Activated CD4-positive, alpha-beta T cell treated with anti-CD3 and anti-CD28 coated beads, Interleukin-2, Interleukin-4, amounts not matched to agents 100 ng/mL and 50 ng/mL, durations not matched to agents 16 hours and 8 hours (primary cell): ENCODE measurements at regions not wholly inside any gene's neighbourhood (a gene's known extent, or its start where the extent isn't known, plus 50 kb on each side); places are given as distances from the start of the nearest gene placed in this dataset.
A peak's percentile ranks its signal among the peaks of the same experiment; 100 is the strongest.

Experiments
- DNase-seq: peaks from one replicate; pipeline ENCODE4 v3.0.0-alpha.2; 2020; ENCODE audit warnings: low spot score

DNA sequence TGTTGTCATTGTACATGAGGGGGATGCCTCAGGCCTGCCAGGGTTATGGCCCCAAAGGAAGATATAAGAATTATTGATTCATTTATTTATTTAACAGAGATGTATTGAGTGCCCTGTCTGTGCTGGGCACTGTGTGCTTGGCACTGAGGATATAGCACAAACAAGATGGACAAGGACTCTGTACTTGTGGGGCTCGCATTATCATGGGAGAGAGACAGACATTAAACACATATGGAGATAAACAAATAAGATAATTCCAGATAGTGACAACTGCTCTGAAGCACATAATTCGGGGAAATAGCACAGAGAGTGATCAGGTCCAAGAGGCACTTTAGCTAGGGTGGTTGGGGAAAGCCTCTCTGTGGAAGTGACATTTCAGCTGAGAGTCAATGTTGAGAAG is 119.8 kb upstream of the ARHGAP20 start:
- no peak for DNase-seq

DNA sequence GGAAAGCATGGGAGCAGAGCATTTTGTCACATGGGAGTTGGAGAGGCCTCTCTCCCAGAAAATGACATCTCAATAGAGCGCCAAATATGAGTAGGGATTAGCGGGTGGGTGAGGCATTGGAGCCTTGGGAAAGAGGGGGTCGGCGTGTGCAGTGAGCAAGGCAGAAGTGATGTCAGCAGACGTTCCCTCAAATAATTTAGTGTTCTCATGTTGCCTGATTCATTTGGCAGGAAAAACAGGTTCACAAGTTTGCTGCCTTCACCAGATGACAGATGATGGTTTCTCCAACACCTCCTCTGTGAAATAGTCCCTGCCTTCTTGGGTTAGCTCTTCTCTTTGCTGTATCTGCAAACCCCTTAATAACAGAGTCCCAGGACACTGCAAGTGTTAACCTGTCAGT is 118.5 kb upstream of the ARHGAP20 start:
- DNase-seq, result no peak

DNA sequence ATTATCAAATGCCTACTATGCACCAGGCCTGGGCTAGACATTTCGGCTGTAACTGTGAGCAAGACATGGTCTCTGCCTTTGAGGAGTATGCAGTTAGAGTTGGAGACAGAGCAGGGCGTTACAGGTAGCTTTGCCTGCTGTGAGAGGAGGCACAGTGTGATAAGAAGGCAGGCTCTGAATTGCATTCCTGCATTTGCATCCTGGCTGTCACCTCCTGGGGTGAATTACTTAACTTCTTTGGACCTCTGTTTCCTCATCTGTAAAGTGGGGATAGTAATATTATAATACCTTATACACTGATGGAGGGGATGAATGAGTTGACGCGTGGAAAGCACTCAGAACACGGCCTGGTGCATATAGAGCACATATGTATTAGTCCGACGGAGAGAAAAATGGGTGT is 118.1 kb upstream of the ARHGAP20 start:
- no peak for DNase-seq

DNA sequence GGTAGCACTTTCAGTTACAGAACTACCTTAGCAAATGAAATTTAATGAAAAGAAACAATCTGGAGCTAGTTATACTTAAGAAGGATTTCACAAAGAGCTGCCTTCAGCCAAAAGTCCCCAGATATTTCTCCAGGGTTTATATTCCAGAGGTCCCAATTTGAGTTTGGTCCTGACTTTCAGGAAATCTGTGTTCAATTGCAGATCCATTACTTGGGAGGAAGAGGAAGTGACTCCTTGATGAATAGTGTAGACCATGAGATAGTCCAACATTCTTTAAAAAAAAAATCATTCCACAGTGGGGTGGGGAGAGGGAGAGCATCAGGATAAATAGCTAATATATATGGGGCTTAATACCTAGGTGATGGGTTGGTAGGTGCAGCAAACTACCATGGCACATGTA is 117.6 kb upstream of the ARHGAP20 start:
- no peak for DNase-seq

DNA sequence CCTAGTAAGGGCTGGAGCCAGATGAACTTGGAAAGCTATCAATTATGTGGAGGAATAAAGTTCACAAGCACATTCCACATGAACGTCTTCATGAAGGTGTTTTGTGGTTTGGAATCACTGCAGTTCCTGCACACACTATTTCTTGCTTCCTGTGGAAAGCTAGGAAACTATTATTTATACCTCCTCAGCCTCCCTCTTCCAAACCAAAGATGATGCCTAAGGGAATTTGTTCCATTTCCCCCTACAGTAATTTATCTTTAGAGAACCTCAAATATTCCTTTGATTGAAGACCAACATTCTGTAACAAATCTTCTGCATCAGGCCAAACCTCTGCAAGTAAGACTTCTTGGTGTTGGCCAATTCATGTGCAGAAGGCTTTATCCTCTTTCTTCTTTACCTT is 115.8 kb upstream of the ARHGAP20 start:
- DNase-seq, result no peak

DNA sequence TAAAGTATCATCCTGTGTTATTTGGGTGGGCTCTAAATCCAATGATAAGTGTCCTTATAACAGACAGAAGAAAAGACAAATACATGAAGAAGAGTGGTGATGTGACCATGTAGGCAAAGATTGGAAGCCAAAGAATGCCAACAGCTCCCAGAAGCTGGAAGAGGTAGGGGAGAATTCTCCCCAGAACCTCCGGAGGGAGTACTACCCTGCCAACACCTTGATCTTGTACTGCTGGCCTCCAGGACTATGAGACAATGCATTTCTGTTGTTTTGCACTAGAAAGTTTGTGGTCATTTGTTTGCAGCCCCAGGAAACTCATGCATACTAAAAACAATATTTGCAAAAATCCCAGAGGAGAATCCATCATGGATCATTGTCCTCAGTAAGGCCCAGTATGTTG is 115.0 kb upstream of the ARHGAP20 start:
- no peak for DNase-seq

DNA sequence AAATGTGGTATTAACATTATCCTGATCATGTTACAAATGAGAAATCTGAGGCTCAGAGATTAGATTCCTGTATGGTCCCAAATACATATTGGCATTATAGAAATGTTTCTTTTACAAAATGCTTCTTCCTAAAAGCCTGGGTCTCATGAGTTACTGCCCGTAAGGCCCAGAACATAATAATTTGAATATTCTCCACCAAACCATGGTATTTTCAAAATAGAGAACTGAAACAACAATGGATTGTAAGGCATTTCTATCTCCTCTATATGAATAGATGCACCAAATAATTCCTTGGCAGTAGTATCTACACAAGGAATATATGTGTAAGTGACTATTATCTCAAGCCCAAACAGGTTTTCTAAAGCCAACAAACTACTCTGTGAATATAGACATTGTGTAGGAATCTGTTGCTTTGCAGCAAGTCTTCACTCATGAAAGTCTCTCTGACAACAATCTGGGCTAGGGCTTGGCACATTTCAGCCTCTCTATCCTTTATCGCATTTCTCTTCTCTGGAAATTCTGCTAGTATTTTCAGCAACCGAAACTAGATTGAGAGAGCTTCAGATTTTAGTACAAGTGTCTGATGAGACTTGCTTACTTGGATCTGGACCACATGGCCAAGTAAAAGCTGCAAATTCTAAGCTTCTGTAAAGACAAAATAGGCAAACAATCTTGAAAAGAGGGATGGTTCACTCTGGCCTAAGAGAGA is 112.8 kb upstream of the ARHGAP20 start:
- DNase-seq, result no peak

DNA sequence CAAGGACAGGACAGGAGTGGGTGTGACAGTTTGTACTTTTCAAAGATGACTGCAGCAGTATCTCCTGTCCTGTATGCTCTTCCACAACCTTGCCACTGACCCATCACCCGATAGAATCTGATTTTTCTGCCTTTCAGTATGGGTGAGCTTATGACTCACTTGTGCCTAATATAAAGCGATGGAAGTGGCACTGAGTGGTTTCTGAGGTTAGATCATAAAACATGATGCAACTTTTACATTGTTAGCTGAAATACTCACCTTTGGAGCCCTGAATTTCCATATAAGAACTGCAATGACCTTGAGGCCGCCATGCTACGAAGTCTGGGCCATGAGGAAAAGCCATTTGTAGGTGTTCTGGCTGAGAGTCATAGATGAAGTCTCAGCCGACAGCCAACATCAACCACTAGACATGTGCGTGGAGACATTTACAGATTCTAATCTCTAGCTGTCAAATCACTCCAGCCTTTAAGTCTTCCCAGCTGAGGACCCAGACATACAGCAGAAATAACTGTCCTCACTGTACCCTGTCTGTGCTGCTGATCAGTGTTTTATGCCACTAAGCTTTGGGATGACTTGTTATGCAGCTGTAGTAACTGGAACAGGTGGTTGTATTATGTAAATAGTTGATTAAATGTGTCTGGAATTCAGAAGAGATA is 105.9 kb upstream of the ARHGAP20 start:
- DNase-seq, result peak; percentile 54

DNA sequence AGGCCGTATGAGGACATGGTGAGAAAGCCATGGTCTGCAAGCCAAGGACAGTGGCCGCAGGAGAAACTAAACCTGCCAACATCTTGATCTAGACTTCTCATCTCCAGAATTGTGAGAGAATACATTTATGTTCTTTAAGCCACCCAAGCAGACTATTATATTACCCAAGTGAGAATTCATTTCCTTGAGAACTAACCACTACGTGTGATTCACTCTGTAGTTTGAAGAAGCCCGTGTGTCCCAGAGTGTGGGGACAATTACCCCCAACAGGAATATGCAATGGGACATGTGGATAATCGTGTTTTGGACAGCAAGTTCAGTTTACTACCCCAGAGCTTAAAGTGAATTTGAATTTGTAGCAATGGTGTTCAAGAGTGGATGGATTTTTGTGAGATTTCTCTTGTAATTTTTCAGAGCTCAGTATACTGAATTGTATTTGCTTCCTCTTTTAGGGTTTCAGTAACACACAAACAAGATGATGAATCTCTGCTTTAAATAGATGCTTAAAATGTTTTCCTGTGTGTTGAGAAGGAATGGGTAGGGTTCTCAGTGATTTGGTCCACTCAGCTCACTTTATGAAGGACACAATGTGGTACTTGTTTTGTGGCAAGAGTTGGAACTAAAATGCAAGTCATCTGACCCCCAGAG is 100.0 kb upstream of the ARHGAP20 start:
- no peak for DNase-seq

DNA sequence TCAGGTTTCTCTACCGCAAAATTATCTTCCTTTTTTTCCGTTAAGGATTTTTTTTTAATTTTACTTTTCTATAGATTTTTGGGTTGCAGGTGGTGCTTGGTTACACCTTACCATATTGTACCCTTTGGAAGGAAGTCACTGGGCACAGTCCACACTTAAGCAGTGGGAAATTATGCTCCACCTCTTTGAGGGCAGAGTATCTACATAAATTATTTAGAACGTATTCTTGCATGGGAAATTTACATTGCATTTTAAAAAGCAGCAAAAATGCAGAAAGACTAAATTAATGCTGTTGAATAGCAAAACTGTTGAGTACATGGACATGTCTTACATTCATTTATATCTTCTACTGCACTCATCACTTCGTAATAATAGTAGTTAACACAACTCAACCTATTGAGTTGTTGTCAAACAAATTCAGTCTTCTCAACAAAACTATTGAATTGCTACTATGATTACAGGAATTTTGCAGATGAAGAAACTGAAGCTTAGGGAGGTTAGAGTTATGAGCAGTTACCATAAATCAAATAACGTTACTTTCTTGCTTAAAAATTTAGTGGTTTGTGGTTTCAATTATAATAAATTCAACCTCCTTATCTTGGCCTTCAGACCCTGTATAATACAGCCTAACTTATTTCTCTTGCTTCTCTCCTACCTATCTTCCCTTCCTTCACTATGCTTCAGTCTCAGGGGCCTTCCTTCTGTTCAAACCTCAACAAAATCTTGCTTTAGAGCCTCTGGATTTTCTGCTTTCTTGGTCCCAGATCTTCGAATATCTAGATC is 97.4 kb upstream of the ARHGAP20 start:
- no peak for DNase-seq

DNA sequence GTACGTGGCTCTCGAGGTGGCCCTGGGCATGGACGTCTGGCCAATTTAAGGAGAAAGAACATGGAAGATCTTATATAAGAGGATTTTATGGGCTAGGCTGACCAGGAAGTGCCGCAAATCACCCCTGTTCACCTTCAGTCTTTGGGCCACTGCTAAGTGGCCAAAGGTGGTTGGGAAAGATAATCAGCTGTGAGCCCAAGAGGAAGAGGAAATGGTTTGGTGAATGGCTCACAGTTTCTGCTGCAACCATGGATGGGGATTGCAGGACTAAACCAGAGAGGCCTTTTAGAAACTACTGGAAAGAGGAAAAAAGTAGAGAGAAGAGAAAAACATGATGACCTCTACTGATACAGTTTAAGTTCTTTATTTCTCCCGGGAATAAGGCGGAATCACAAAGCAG is 96.0 kb upstream of the ARHGAP20 start:
- no peak for DNase-seq

DNA sequence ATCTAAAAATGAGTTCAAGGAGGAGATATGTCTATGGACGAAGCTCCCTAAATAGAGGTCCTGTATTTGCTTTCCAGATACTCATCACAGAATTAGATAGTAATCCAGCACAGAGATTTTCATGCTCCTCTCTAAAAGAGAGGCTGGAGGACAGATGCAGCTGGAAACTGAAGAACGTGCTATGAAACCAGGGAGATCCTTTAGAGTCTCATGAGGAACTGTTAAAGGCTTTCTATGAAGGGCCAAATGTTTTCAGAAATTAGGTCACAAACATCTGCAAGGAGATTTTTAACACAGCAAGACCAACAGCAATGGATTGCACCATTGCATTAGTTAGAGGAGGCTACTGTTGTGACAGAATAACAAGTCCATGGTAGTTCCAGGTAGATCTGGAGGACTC is 95.6 kb upstream of the ARHGAP20 start:
- DNase-seq, result no peak

DNA sequence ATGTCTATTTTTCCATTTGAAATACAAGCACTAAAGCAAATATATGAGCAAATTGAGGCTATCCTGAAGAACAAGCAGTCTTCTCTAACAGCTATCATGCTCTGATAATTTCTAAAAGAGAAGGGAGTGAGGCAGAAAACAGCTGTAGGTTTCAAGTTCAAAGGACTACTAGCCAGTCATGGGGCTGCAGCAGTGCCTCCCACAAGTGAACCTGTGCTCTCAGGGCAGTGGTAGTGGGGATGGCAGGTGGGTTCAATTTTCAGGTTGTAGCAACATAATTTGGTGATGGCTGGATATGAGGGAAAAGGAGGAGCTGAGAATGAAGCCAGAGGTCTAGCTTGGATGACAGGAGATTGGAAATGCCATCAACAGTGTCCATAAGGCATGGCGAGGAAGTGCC is 93.5 kb upstream of the ARHGAP20 start:
- DNase-seq, result no peak

DNA sequence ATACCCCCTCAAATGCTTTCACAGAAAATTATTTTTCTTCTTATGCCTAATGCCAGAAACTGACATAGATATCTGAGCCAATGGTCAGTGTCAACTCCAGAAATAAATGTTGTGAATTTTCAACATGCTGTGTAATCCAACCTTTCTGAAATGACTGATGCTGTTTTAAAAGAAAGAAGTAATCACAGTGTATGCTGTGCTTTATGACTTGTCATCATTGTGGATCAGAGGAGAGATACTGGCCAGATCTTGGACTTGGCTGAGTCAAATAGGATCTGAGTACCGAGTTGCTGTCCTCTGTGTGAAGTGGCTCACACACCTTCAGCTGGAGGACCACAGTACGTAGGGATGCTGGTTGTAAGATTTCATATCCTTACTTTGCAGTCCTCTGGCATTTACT is 89.9 kb upstream of the ARHGAP20 start:
- DNase-seq, result no peak

DNA sequence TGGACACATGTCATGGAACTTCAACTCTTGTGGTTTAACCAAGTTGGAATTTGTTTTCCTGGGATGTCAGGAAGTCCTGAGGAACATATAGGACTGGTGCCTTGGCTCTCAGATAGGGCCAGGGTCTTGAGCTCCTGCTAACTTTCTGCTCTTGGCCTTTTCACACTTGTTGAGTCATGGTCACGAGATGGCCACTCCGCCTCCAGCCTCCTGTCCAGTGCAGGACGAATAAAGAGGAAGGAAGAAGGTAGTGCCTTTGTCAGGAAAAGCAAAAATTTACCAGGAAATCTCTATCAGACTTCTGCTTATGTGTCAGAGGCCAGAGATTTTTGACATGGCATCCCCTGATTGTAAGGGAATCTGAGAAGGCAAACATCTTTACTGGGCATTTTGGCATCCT is 89.1 kb upstream of the ARHGAP20 start:
- no peak for DNase-seq

DNA sequence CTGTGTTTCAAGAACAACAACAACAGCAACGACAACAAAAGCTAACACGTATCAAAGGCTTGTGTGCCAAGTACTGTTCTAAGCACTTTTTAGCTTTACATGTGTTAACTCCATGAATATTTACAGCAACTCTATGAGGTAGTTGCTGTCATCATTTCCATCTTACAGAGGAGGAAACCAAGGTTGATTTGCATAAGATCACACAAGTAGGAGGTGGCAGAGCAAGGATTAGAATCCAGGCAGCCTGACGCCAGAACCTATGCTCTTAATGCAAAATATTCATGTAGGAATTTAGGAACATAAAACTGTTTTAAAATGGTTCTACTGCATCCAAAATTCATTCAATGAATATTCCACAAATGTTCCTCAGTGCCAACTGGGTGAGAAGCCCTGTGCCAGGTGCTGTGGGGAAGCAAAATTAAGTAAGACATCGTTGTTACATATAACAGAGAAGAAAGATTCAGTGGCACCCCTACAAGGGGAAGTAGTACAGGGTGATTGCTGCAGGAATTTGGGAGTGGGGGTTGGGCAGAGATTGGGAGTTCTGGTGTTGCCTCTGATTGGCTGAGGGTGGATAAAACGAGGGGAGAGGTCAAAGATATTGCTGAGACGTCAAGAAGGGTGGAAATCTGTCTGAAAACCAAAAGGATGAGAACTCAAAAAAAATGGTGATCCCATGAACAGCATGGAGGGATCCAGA is 86.1 kb upstream of the ARHGAP20 start:
- DNase-seq, result no peak

DNA sequence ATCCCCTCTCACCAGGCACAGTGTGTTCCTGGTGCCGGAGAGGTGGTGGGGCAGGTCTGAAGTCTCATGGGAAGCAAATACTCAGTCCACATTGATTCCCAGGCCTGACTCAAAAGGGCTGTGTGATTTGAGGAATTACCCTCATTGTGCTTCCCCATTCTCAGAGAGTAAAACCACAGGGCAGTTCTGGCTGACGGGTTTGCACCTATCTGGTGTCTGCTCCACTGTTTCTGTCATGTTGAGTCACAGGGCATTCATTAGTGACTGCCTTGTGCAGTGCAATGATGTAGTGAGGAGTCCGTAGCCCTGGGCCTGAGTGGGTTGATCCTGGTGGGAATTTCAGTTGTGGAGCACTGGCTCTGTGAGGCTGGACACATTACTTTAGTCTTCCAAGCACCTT is 85.2 kb upstream of the ARHGAP20 start:
- no peak for DNase-seq

DNA sequence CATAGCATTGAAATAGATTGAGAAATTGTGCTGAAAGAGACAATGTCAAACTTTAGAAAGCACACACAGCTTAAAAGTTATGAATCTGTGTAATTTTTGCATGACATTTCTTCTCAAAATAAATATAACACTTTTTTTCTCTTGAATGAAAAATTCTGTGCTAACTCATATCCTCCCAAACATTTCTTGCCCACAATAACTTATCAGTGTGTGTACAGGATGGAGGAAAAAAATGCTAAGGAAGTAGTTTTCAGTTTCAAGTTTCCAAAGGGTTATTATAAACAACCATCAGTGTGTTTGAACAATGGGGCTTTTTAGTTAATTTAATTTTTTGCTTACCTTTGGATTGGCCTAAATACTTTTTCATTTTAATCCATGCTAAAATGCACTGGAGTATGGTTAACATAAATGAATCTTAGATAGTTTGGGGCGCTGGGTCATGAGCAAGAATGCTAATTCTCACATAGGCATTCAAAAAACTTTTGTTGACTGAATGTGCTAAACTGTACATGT is 82.9 kb upstream of the ARHGAP20 start:
- no peak for DNase-seq

DNA sequence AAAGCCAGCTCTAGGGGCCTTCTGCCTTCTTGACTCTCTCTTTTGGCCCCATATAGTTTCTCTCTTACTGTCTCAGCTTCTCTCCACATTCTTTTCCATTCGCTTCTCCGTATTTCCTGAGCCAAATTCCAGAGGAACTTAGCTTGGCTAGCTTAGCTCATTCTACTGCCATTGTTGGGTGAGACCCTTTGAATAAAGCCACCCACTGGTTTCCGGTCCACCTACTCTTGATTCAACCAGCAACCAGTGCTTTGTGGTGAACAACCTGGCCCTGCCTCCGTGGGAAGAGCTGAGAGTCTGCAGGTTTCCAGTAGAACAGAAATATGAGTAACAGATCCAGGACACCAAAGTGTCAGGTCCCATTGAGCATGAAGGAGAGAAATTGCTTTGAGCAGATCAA is 81.3 kb upstream of the ARHGAP20 start:
- DNase-seq, result no peak

DNA sequence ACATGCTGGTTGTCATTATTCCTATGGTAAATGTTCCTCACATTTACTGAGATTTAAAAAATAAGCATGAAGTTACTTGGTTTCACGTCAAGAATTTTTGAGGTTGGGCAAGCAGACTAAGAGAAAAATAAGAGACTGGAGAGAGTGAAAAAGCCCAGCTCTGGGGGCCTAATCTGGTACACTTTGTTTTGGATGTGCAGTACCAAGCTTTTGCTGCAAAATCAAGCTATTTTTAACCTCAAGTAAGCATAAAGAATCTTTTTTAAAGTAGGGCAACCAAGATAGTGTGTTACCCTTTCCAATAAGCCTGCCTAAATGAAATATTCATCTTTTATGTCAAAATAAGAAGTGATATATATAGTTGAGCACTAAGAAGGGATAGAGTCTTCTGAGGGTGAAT is 79.4 kb upstream of the ARHGAP20 start:
- no peak for DNase-seq

DNA sequence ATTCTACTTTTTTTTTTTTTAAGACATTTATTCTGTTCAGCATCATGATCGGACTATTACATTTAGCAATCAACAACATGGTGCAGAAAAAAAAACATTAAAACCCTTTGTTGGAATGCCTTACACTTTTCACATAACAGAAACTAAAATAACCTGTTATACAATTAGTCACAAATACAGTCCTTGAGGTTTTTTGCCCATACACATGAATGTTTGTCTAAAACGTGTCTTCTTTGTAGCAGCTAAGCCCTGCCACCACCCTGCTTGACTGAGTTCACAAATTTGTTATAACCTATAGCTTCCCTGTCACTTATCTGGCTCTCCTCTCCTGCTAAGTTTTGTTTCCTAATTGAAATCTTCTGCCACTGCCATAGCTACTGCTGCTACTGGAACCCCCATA is 75.4 kb upstream of the ARHGAP20 start:
- DNase-seq, result no peak
